ENCODE measurements at regions not wholly inside any gene's neighbourhood (a gene's known extent, or its start where the extent isn't known, plus 50 kb on each side); places are given as distances from the start of the nearest gene placed in this dataset.

GRCh38 chr10:117668327-117669008 is 125.9 kb downstream of the EMX2 start:
- no peak for DNase-seq (ENCODE audit: low read depth)
- no peak for TF ChIP-seq CTCF (IDR thresholded peaks at IDR 0.05; ENCODE audit: insufficient read depth, low read depth, low read length)
- H3K4me3 ChIP-seq (ENCODE audit: low read depth, low read length): no peak overlapping the region

- H3K4me3 ChIP-seq (ENCODE audit: low read depth, low read length): no peak overlapping the region
- no peak for TF ChIP-seq CTCF (IDR thresholded peaks at IDR 0.05; ENCODE audit: insufficient read depth, low read depth, low read length)
- no peak for DNase-seq (ENCODE audit: low read depth)
These were observed 126.6 kb downstream of the EMX2 start for GRCh38 chr10:117669122-117669521.

GRCh38 chr10:117670116-117670904 is 127.8 kb downstream of the EMX2 start:
- no peak for DNase-seq (ENCODE audit: low read depth)

GRCh38 chr10:117673230-117674010 is 130.9 kb downstream of the EMX2 start:
- no peak for TF ChIP-seq CTCF (IDR thresholded peaks at IDR 0.05; ENCODE audit: insufficient read depth, low read depth, low read length)
- DNase-seq (ENCODE audit: low read depth): no peak
- no peak overlapping the region for H3K4me3 ChIP-seq (ENCODE audit: low read depth, low read length)

More at GRCh38 chr10:117670116-117670904, 127.8 kb downstream of the EMX2 start:
- no peak overlapping the region for H3K4me3 ChIP-seq (ENCODE audit: low read depth, low read length)
- no peak for TF ChIP-seq CTCF (IDR thresholded peaks at IDR 0.05; ENCODE audit: insufficient read depth, low read depth, low read length)

- DNase-seq (ENCODE audit: low read depth): no peak
- no peak for TF ChIP-seq CTCF (IDR thresholded peaks at IDR 0.05; ENCODE audit: insufficient read depth, low read depth, low read length)
- H3K4me3 ChIP-seq (ENCODE audit: low read depth, low read length): no peak overlapping the region
These were observed 131.7 kb downstream of the EMX2 start for GRCh38 chr10:117674201-117674600.

GRCh38 chr10:117674646-117675045 is 132.1 kb downstream of the EMX2 start:
- no peak overlapping the region for H3K4me3 ChIP-seq (ENCODE audit: low read depth, low read length)
- no peak for TF ChIP-seq CTCF (IDR thresholded peaks at IDR 0.05; ENCODE audit: insufficient read depth, low read depth, low read length)
- DNase-seq (ENCODE audit: low read depth): no peak

All from fibroblast of villous mesenchyme (primary cell).